GM18858 (cell line): ENCODE measurements at regions not wholly inside any gene's neighbourhood (a gene's known extent, or its start where the extent isn't known, plus 50 kb on each side); places are given as distances from the start of the nearest gene placed in this dataset.

Experiments used
- ATAC-seq: cut with Tn5 transposase; IDR thresholded peaks from one replicate; pipeline ENCODE4 v1.9.1; 2021; ENCODE audit not compliant: unreplicated experiment

- no peak for ATAC-seq
These were observed 256.4 kb upstream of the TPM1 start for GRCh38 chr15:62785881-62786828.

- ATAC-seq: no peak
These were observed 255.1 kb upstream of the TPM1 start for GRCh38 chr15:62787401-62787800.

GRCh38 chr15:62788224-62788623, 254.3 kb upstream of the TPM1 start:
- ATAC-seq: no peak

- no peak for ATAC-seq
These were observed 252.0 kb upstream of the TPM1 start for GRCh38 chr15:62790546-62790945.

- no peak for ATAC-seq
These were observed 250.9 kb upstream of the TPM1 start for GRCh38 chr15:62791694-62792093.

- no peak for ATAC-seq
These were observed 249.4 kb upstream of the TPM1 start for GRCh38 chr15:62792986-62793751.

GRCh38 chr15:62793752-62794144, 248.8 kb upstream of the TPM1 start:
- ATAC-seq: no peak

- ATAC-seq: no peak
These were observed 247.4 kb upstream of the TPM1 start for GRCh38 chr15:62795171-62795570.

GRCh38 chr15:62795700-62796695, 246.5 kb upstream of the TPM1 start:
- no peak for ATAC-seq

- no peak for ATAC-seq
These were observed 245.4 kb upstream of the TPM1 start for GRCh38 chr15:62797171-62797570.

GRCh38 chr15:62798536-62798935, 244.0 kb upstream of the TPM1 start:
- ATAC-seq: no peak

GRCh38 chr15:62799037-62799436, 243.5 kb upstream of the TPM1 start:
- no peak for ATAC-seq

GRCh38 chr15:62799919-62800318, 242.6 kb upstream of the TPM1 start:
- no peak for ATAC-seq

- ATAC-seq: no peak
These were observed 239.9 kb upstream of the TPM1 start for GRCh38 chr15:62802612-62803011.

- no peak for ATAC-seq
These were observed 238.6 kb upstream of the TPM1 start for GRCh38 chr15:62803856-62804400.

- ATAC-seq: no peak
These were observed 237.0 kb upstream of the TPM1 start for GRCh38 chr15:62805502-62805901.

GRCh38 chr15:62807539-62808130, 234.9 kb upstream of the TPM1 start:
- no peak for ATAC-seq

GRCh38 chr15:62809115-62809967, 233.2 kb upstream of the TPM1 start:
- no peak for ATAC-seq

- ATAC-seq: no peak
These were observed 232.6 kb upstream of the TPM1 start for GRCh38 chr15:62809968-62810260.

GRCh38 chr15:62812515-62812835, 230.1 kb upstream of the TPM1 start:
- no peak for ATAC-seq
